GM21360 (cell line): ENCODE measurements at regions not wholly inside any gene's neighbourhood (a gene's known extent, or its start where the extent isn't known, plus 50 kb on each side); places are given as distances from the start of the nearest gene placed in this dataset.

Experiments
- ATAC-seq: cut with Tn5 transposase; IDR thresholded peaks from one replicate; pipeline ENCODE4 v1.9.1; 2021; ENCODE audit warnings: mild to moderate bottlenecking, moderate library complexity; ENCODE audit not compliant: unreplicated experiment

DNA sequence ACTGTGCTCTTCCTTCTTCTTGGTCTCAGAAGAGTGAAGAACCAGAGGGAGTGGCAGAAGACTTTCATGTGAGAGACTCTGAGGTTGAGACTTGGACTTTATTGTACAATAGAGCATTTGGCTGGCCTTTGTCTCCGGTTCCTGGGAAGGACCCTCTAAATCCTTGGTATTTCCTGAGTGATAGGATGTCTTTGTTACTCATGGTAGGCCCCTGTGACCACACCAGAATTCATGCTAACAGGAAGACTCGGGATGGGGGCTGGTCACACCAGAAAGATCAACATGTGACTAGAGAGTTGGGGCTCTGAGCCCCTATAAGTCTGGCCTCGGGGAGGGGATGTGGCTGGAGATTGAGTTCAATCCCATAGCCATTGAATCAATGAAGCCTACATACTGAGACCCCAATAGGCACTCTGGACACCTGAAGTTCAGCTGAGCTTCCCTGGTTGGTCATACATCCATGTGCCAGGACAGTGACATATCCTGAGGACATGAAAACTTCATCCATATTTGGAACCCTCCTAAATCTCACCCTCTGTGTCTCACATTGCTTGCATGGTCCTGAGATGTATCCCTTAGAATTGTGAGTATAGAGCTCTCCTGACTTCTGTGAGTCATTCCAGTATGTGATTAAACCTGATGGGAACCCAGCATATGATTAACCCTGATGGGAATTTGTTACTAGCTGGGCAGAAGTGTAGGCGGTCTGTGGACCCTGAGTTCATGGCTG is 201.7 kb downstream of the GADD45G start:
- no peak for ATAC-seq

- ATAC-seq = no peak
Measured at GRCh38 chr9:89807101-89807395, 202.2 kb downstream of the GADD45G start.

GRCh38 chr9:89807682-89808075 is 202.9 kb downstream of the GADD45G start:
- ATAC-seq = no peak

- no peak for ATAC-seq
Measured at GRCh38 chr9:89808076-89808755, 203.4 kb downstream of the GADD45G start.

GRCh38 chr9:89808756-89809181 is 204.0 kb downstream of the GADD45G start:
- ATAC-seq = no peak

DNA sequence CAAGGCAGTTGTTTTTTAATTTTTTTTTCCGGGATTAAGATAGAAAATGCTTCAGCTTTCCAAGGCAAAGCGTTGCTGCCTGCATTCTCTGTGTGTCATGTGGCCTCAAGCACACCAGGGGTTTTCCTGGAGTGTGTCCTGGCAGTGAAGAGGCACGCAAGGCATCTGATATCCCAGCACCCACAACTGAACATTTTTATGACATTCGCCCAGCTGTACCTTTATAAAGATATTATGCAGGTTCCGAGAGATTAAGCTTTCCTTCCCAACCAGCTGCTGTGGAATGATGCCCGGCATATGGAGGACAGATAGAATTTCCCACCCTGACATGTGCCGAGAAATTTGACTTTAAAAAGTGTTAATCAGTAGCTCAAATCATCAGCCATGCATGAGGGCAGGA is 205.6 kb downstream of the GADD45G start:
- ATAC-seq = no peak

DNA sequence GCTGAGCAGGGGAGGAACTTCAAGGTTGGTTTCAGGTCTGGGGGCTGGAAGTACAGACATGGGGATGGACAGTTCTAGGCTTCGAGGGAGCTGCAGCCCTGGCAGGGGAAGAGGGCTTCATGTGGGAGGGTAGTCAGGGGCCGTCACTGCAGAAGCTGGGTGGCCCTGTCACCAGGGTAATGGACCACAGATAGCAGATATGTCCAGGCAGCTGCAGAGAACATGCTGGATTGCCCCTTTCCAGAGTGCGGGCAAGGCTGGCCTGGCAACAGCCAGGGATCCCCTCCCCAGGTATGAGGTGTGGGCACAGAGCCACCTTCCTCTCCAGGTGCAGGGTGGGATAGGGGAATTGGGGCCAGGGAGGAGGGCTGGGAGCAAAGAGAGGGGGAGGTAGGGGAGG is 206.5 kb downstream of the GADD45G start:
- no peak for ATAC-seq

GRCh38 chr9:89811886-89812450 is 207.2 kb downstream of the GADD45G start:
- no peak for ATAC-seq

GRCh38 chr9:89812556-89813181 is 207.9 kb downstream of the GADD45G start:
- no peak for ATAC-seq

DNA sequence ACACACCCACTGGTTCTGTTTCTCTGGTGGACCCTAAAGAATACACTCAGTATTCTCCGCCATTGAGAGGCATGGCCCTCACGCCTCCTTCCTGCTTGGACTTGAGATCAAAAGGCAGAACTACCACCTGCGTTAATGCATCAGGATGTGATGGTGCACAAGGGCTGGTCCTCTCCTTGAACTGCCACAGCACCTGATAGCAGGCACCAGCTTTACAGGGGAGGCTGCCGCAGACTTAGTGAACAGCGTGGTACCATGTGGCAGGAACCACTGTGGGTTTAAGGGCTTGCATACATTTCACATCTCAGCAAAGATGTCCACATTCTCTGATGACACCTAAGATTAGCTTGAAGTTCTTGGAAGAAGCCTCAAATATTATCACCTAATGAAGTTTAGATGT is 208.7 kb downstream of the GADD45G start:
- ATAC-seq = no peak

- ATAC-seq = no peak
Measured at GRCh38 chr9:89814340-89815040, 209.7 kb downstream of the GADD45G start.

GRCh38 chr9:89815061-89815902 is 210.5 kb downstream of the GADD45G start:
- ATAC-seq = peak; percentile 31

DNA sequence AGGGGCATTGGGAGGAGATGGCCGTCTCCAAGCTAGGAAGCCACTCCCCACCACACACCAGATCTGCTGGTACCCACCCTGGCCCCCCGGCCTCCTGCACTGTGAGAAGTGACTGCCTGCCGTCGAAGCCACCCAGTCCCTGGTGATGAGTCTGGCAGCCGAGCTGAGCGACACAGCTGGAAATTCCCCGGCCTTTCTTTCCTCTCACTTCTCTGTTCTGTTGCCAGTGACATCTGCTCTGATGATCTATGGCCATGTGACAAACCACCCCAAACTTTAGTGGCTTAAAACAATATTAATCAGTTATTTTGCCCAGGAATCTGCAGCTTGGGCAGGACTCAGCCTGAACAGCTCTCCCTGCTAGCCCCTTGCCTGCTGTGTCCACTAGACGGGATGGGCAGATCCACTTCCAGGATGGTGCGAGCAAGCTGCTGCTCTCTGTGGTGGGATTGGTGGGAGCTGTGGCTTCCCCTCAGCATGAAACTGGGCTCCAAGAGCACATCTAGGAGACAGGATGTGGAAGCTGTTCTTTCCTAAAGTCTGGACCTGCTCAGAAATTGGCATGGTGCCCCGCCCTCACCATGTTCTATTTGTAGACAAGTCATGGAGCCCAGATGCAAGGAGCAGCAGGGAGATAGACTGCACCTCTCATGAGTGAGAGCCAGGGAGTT is 211.2 kb downstream of the GADD45G start:
- peak; percentile 73 for ATAC-seq

DNA sequence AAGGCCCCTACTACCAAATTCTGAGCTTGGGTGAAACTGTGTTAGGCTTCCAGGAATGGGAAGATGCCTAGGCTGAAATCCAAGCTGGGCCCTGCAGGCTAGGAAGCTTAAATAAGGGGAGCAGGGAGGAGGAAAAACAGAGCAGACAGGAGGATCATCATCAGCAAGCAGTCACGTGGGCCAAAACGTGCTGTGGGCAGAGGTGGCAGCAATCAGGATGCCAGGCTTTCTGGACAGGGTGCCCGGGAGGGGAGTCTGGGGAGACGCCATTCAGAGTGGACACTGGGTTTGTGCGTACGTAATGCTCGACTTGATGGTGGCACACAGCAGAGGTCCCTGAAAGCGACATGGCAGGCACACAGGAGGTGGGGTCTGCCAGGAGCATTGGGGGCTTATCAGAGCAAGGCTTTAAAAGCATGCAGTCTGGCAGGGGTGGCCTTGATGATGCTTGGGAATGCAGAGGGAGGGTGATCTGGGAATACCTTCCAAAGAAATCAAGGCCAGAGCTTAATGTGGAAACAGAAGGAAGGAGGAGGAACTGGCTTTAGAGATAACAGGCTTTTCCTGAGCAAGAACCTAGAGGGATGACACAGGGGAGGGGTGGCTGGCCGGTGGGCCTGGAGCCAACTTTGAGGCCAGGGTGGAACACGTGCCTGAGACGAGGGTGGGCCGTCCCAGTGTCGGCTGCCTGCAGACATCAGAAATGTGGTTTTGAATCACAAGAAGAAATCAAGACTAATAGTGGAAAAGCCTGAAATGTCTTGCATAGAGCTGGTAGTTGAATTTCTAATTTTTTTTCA is 212.5 kb downstream of the GADD45G start:
- no peak for ATAC-seq

- ATAC-seq = no peak
Measured at GRCh38 chr9:89820337-89820736, 215.5 kb downstream of the GADD45G start.

- ATAC-seq = no peak
Measured at GRCh38 chr9:89821081-89821480, 216.3 kb downstream of the GADD45G start.

- no peak for ATAC-seq
Measured at GRCh38 chr9:89822996-89823395, 218.2 kb downstream of the GADD45G start.

GRCh38 chr9:89825669-89826068 is 220.9 kb downstream of the GADD45G start:
- no peak for ATAC-seq

DNA sequence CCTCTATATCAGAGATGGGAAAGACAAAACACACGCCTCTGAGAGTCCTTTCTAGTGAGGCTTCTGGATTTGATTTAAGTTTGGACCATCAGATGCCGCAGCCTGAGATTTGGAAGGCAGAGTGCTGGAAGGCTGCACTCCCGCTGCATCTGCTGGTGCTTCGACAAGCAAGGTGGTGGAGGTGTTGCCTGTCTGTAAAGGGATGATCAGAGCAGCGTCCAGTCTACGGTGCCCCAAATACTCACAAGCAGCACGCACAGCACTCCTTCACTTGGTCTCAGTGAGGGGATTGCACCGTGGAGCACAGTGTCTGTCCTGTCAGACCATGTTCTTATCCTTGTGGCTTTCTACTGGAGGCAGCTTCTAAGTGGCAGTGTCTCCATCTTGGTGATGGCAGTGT is 221.4 kb downstream of the GADD45G start:
- no peak for ATAC-seq
